H9 (cell line): ENCODE measurements at regions not wholly inside any gene's neighbourhood (a gene's known extent, or its start where the extent isn't known, plus 50 kb on each side); places are given as distances from the start of the nearest gene placed in this dataset.

Experiments used
- DNase-seq: peaks from one replicate; pipeline ENCODE4 v3.0.0-alpha.2; 2017
- H2AFZ ChIP-seq: one replicate; pipeline ENCODE4 v1.6.1; 2013; ENCODE audit warnings: mild to moderate bottlenecking, low read length, control low read depth, moderate library complexity
- H2AK5ac ChIP-seq: 2 replicates; pipeline ENCODE4 v1.6.1; 2013; ENCODE audit warnings: low read length, control low read depth, mixed read lengths; ENCODE audit not compliant: insufficient read length
- H2BK120ac ChIP-seq: one replicate; pipeline ENCODE4 v1.6.1; 2013; ENCODE audit warnings: low read depth, mild to moderate bottlenecking, low read length, control low read depth, inconsistent platforms; ENCODE audit not compliant: poor library complexity, severe bottlenecking
- H2BK12ac ChIP-seq: 2 replicates; pipeline ENCODE4 v1.6.1; 2013; ENCODE audit warnings: low read length, control low read depth, mixed read lengths, low read depth; ENCODE audit not compliant: insufficient read length
- H2BK15ac ChIP-seq: 2 replicates; pipeline ENCODE4 v1.6.1; 2013; ENCODE audit warnings: low read depth, low read length, control low read depth
- H2BK20ac ChIP-seq: one replicate; pipeline ENCODE4 v1.6.1; 2013; ENCODE audit warnings: low read depth, mild to moderate bottlenecking, low read length, control low read depth, inconsistent platforms; ENCODE audit not compliant: poor library complexity, severe bottlenecking
- H2BK5ac ChIP-seq: 2 replicates; pipeline ENCODE4 v1.6.1; 2013; ENCODE audit warnings: low read length, control low read depth, mixed read lengths; ENCODE audit not compliant: insufficient read length
- H3K14ac ChIP-seq: 2 replicates; pipeline ENCODE4 v1.6.1; 2013; ENCODE audit warnings: low read length, control low read depth; ENCODE audit not compliant: insufficient read depth
- H3K18ac ChIP-seq: 2 replicates; pipeline ENCODE4 v1.6.1; 2013; ENCODE audit warnings: low read depth, mild to moderate bottlenecking, mixed read lengths, low read length, control low read depth; ENCODE audit not compliant: insufficient read length
- H3K23ac ChIP-seq: 2 replicates; pipeline ENCODE4 v1.6.1; 2013; ENCODE audit warnings: low read length, control low read depth, mixed read lengths, low read depth; ENCODE audit not compliant: insufficient read length
- H3K23me2 ChIP-seq: 2 replicates; pipeline ENCODE4 v1.6.1; 2013; ENCODE audit warnings: low read depth, mild to moderate bottlenecking, mixed read lengths, low read length, control low read depth; ENCODE audit not compliant: insufficient read length, poor library complexity, severe bottlenecking
- H3K27ac ChIP-seq: 2 replicates; pipeline ENCODE4 v1.5.1; 2013; ENCODE audit warnings: low read length, control low read depth, mixed read lengths, low read depth; ENCODE audit not compliant: insufficient read length
- H3K27me3 ChIP-seq: 2 replicates; pipeline ENCODE4 v1.6.1; 2013; ENCODE audit warnings: low read length, control low read depth, inconsistent platforms; ENCODE audit not compliant: insufficient read depth
- H3K4ac ChIP-seq: 2 replicates; pipeline ENCODE4 v1.6.1; 2013; ENCODE audit warnings: low read depth, mild to moderate bottlenecking, control low read depth, inconsistent platforms, low read length, moderate library complexity
- H3K4me1 ChIP-seq: 2 replicates; pipeline ENCODE4 v1.6.1; 2013; ENCODE audit warnings: low read length, control low read depth, inconsistent platforms; ENCODE audit not compliant: insufficient read depth
- H3K4me2 ChIP-seq: 2 replicates; pipeline ENCODE4 v1.6.1; 2013; ENCODE audit warnings: low read length, control low read depth, mixed read lengths; ENCODE audit not compliant: insufficient read length, insufficient read depth
- H3K56ac ChIP-seq: 2 replicates; pipeline ENCODE4 v1.6.1; 2013; ENCODE audit warnings: low read depth, mild to moderate bottlenecking, mixed read lengths, low read length, control low read depth; ENCODE audit not compliant: insufficient read length
- H3K79me1 ChIP-seq: 2 replicates; pipeline ENCODE4 v1.6.1; 2013; ENCODE audit warnings: low read depth, mild to moderate bottlenecking, moderate library complexity, low read length, control low read depth, inconsistent platforms; ENCODE audit not compliant: insufficient read depth, poor library complexity, severe bottlenecking
- H3K79me2 ChIP-seq: 2 replicates; pipeline ENCODE4 v1.6.1; 2013; ENCODE audit warnings: low read length, control low read depth, inconsistent platforms; ENCODE audit not compliant: insufficient read depth
- H3K9ac ChIP-seq: 2 replicates; pipeline ENCODE4 v1.6.1; 2013; ENCODE audit warnings: low read length, control low read depth, mixed read lengths; ENCODE audit not compliant: insufficient read length; ENCODE audit errors: extremely low read depth
- H3K9me3 ChIP-seq: one replicate; pipeline ENCODE4 v1.6.1; 2013; ENCODE audit warnings: low read depth, low read length, inconsistent platforms; ENCODE audit not compliant: control insufficient read depth
- H3T11ph ChIP-seq: one replicate; pipeline ENCODE4 v1.6.1; 2013; ENCODE audit warnings: mild to moderate bottlenecking, low read length, control low read depth, inconsistent platforms
- H4K20me1 ChIP-seq: one replicate; pipeline ENCODE4 v1.6.1; 2013; ENCODE audit not compliant: control insufficient read depth, insufficient read length, insufficient read depth
- H4K5ac ChIP-seq: 2 replicates; pipeline ENCODE4 v1.6.1; 2013; ENCODE audit warnings: low read depth, mild to moderate bottlenecking, mixed read lengths, low read length, control low read depth; ENCODE audit not compliant: insufficient read length
- H4K8ac ChIP-seq: replicated peaks from 2 replicates; pipeline ENCODE4 v1.6.1; 2013; ENCODE audit warnings: low read length, control low read depth, mixed read lengths, low read depth; ENCODE audit not compliant: insufficient read length
- H4K91ac ChIP-seq: 2 replicates; pipeline ENCODE4 v1.6.1; 2013; ENCODE audit warnings: low read depth, mild to moderate bottlenecking, moderate library complexity, mixed read lengths, low read length, control low read depth; ENCODE audit not compliant: insufficient read length
- H3K27ac Mint-ChIP-seq, 3 experiments: 2 replicates in 2 of 3; 3 replicates in 1 of 3; pipeline ENCODE4 v1.8.0; 2020 to 2021; ENCODE audit warnings: mixed read lengths in 3 of 3, mild to moderate bottlenecking in 1 of 3, moderate library complexity in 1 of 3
- H3K27me3 Mint-ChIP-seq: 2 replicates; pipeline ENCODE4 v1.8.0; 2021; ENCODE audit warnings: low read depth, mild to moderate bottlenecking, moderate library complexity, mixed read lengths
- H3K36me3 Mint-ChIP-seq, 3 experiments: 2 replicates in 2 of 3; 3 replicates in 1 of 3; pipeline ENCODE4 v1.8.0; 2020 to 2021; ENCODE audit warnings: low read depth in 3 of 3, mixed read lengths in 3 of 3; ENCODE audit not compliant: insufficient read depth in 1 of 3
- H3K4me1 Mint-ChIP-seq, 2 experiments: 2 replicates each; pipeline ENCODE4 v1.8.0; 2020; ENCODE audit warnings: mixed read lengths in 2 of 2
- H3K4me3 Mint-ChIP-seq, 2 experiments: 2 replicates in 1 of 2; 3 replicates in 1 of 2; pipeline ENCODE4 v1.8.0; 2020 to 2021; ENCODE audit warnings: mild to moderate bottlenecking in 2 of 2, mixed read lengths in 2 of 2, moderate library complexity in 1 of 2
- H3K9me3 Mint-ChIP-seq, 2 experiments: 2 replicates in 1 of 2; 3 replicates in 1 of 2; pipeline ENCODE4 v1.8.0; 2020; ENCODE audit warnings: mild to moderate bottlenecking in 2 of 2, mixed read lengths in 2 of 2, moderate library complexity in 1 of 2
- WGBS: extraction: QIAGEN DNeasy Blood & Tissue Kit; methylation state at CpG from one replicate; pipeline ENCODE4 v1.1.7; 2013; ENCODE audit warnings: missing lambda C conversion rate, low lambda C conversion rate, mixed read lengths; ENCODE audit not compliant: insufficient read length; ENCODE audit errors: extremely low coverage; 5-methylcytosine and 5-hydroxymethylcytosine counted together
- TF ChIP-seq, protein P1 (sequence below): fragments of 200-600 bp; sonication (generic); conservative IDR thresholded peaks from 3 replicates; pipeline ENCODE4 v1.8.0; 2021; ENCODE audit warnings: antibody characterized with exemption, mild to moderate bottlenecking

DNA sequence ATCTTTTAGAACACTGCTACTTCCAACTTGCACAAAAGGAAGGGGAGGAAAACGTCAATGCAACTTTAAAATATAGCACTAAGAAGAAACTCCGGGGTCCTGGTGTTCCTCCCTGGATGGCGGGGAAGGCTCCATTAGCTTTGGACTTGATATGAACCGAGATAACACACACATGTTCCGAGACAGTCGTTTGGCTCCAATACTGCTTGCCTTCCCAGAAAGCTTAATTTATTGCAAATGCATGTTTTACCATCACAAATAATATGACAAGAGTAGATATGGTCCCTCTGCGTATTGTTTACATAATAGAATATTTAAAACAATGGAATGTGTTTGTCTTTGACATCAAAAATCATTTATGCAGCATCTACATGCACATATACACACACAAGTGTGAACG, 87.6 kb upstream of the CLMN start:
- H2BK20ac ChIP-seq, result no peak overlapping the region
- H2BK120ac ChIP-seq, result no peak overlapping the region
- no peaks in the 10 kb centered on the region for H3K79me1 ChIP-seq
- WGBS, result no CpG with 5 or more reads among the region's 8 CpGs
- H4K5ac ChIP-seq, result no peak overlapping the region
- H2AK5ac ChIP-seq, result no peak overlapping the region
- H4K20me1 ChIP-seq, result no peaks in the 10 kb centered on the region
- no peaks in the 10 kb centered on the region for H3K79me2 ChIP-seq
- H3K4me2 ChIP-seq, result no peak overlapping the region
- no peak overlapping the region for H2AFZ ChIP-seq
- Mint-ChIP-seq H3K4me3 (no peak overlapping the region), H3K27me3 (peaks cover 8% of the 10 kb centered on the region; the same call in 1 of the 2 replicates), H3K9me3 (no peaks in the 10 kb centered on the region), H3K36me3 (no peaks in the 10 kb centered on the region), H3K27ac (no peak overlapping the region), H3K4me1 (peaks cover 11 to 15% of the 10 kb centered on the region in 2 experiments)
- TF ChIP-seq, protein P1, sequence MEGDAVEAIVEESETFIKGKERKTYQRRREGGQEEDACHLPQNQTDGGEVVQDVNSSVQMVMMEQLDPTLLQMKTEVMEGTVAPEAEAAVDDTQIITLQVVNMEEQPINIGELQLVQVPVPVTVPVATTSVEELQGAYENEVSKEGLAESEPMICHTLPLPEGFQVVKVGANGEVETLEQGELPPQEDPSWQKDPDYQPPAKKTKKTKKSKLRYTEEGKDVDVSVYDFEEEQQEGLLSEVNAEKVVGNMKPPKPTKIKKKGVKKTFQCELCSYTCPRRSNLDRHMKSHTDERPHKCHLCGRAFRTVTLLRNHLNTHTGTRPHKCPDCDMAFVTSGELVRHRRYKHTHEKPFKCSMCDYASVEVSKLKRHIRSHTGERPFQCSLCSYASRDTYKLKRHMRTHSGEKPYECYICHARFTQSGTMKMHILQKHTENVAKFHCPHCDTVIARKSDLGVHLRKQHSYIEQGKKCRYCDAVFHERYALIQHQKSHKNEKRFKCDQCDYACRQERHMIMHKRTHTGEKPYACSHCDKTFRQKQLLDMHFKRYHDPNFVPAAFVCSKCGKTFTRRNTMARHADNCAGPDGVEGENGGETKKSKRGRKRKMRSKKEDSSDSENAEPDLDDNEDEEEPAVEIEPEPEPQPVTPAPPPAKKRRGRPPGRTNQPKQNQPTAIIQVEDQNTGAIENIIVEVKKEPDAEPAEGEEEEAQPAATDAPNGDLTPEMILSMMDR, result no peak
- no peak overlapping the region for H3K23ac ChIP-seq
- no peak overlapping the region for H2BK5ac ChIP-seq
- no peak for DNase-seq
- no peak overlapping the region for H3K9ac ChIP-seq
- no peak overlapping the region for H3K56ac ChIP-seq
- no peaks in the 10 kb centered on the region for H3K4me1 ChIP-seq
- H2BK15ac ChIP-seq, result no peak overlapping the region
- no peaks in the 10 kb centered on the region for H3K23me2 ChIP-seq
- no peak overlapping the region for H3K14ac ChIP-seq
- H3K9me3 ChIP-seq, result no peaks in the 10 kb centered on the region
- H4K8ac ChIP-seq, result no peak overlapping the region
- H3K4ac ChIP-seq, result no peak overlapping the region
- no peak overlapping the region for H2BK12ac ChIP-seq
- H3K18ac ChIP-seq, result no peak overlapping the region
- no peak overlapping the region for H3K27ac ChIP-seq
- H4K91ac ChIP-seq, result no peak overlapping the region
- no peak overlapping the region for H3T11ph ChIP-seq
- no peaks in the 10 kb centered on the region for H3K27me3 ChIP-seq
